ENCODE measurements at regions not wholly inside any gene's neighbourhood (a gene's known extent, or its start where the extent isn't known, plus 50 kb on each side); places are given as distances from the start of the nearest gene placed in this dataset.

- no peak for TF ChIP-seq CTCF (IDR thresholded peaks at IDR 0.05; ENCODE audit: poor library complexity, severe bottlenecking)
- TF ChIP-seq EP300 (conservative IDR thresholded peaks at IDR 0.05; ENCODE audit: poor library complexity, severe bottlenecking): no peak
- TF ChIP-seq TAF1 (IDR thresholded peaks at IDR 0.05; ENCODE audit: low read depth): no peak
- TF ChIP-seq RAD21 (conservative IDR thresholded peaks at IDR 0.05): no peak
- TF ChIP-seq EZH2 (IDR thresholded peaks at IDR 0.05; ENCODE audit: borderline replicate concordance, insufficient read depth, low read length, poor library complexity, severe bottlenecking): no peak
Measured at GRCh38 chr4:3708611-3709010, 57.6 kb upstream of the ADRA2C start.

Data from neural cell (in vitro differentiated cells).